NB4 (cell line): ENCODE measurements at regions not wholly inside any gene's neighbourhood (a gene's known extent, or its start where the extent isn't known, plus 50 kb on each side); places are given as distances from the start of the nearest gene placed in this dataset.

Experiments used
- POLR2A ChIP-seq: IDR thresholded peaks from 2 replicates; pipeline ENCODE4 v1.6.1; 2011; ENCODE audit warnings: mild to moderate bottlenecking; ENCODE audit not compliant: insufficient read length; ENCODE audit errors: extremely low read depth
- TF ChIP-seq, protein P1 (sequence below): IDR thresholded peaks from one replicate; pipeline ENCODE4 v1.5.1; 2012; ENCODE audit warnings: low read depth, low read length

DNA sequence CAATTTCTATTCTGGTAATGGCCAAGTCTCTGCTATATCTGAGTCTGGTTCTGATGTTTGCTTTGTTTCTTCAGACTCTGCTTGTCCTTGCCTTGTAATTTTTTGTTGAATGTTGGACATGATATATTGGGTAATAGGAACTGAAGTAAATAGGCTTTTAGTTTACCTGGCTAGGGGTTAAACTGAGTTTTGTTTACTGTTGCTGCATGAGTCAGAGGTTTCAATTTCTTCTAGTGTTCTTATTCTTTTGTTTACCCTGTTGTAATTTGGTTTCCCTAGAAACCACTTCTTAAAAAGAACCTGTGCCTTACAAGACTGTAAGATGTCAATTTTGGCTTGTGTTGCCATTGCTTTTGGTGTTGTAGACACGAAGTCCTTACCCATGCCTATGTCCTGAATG, 285.0 kb upstream of the KCNH7 start:
- no peak for TF ChIP-seq POLR2A
- TF ChIP-seq, protein P1, sequence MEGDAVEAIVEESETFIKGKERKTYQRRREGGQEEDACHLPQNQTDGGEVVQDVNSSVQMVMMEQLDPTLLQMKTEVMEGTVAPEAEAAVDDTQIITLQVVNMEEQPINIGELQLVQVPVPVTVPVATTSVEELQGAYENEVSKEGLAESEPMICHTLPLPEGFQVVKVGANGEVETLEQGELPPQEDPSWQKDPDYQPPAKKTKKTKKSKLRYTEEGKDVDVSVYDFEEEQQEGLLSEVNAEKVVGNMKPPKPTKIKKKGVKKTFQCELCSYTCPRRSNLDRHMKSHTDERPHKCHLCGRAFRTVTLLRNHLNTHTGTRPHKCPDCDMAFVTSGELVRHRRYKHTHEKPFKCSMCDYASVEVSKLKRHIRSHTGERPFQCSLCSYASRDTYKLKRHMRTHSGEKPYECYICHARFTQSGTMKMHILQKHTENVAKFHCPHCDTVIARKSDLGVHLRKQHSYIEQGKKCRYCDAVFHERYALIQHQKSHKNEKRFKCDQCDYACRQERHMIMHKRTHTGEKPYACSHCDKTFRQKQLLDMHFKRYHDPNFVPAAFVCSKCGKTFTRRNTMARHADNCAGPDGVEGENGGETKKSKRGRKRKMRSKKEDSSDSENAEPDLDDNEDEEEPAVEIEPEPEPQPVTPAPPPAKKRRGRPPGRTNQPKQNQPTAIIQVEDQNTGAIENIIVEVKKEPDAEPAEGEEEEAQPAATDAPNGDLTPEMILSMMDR: no peak
